Neuronal stem cell (in vitro differentiated cells): ENCODE measurements at regions not wholly inside any gene's neighbourhood (a gene's known extent, or its start where the extent isn't known, plus 50 kb on each side); places are given as distances from the start of the nearest gene placed in this dataset.

Experiments
- DNase-seq: peaks from one replicate; pipeline ENCODE4 v3.0.0-alpha.2; 2013; ENCODE audit warnings: low spot score
- H2AFZ ChIP-seq: one replicate; pipeline ENCODE4 v1.6.1; 2013; ENCODE audit warnings: mild to moderate bottlenecking, low read length, inconsistent platforms
- H2AK5ac ChIP-seq: 2 replicates; pipeline ENCODE4 v1.6.1; 2013; ENCODE audit warnings: low read depth, mild to moderate bottlenecking, inconsistent platforms, low read length, moderate library complexity, mixed read lengths
- H2BK120ac ChIP-seq: 2 replicates; pipeline ENCODE4 v1.6.1; 2013; ENCODE audit warnings: low read depth, mild to moderate bottlenecking, inconsistent platforms, low read length, moderate library complexity, mixed read lengths
- H2BK12ac ChIP-seq: one replicate; pipeline ENCODE4 v1.6.1; 2013; ENCODE audit warnings: low read length, inconsistent platforms
- H2BK15ac ChIP-seq: 2 replicates; pipeline ENCODE4 v1.6.1; 2013; ENCODE audit warnings: mild to moderate bottlenecking, low read length, inconsistent platforms, mixed read lengths
- H2BK5ac ChIP-seq: one replicate; pipeline ENCODE4 v1.6.1; 2013; ENCODE audit warnings: inconsistent platforms, mild to moderate bottlenecking, low read length, moderate library complexity
- H3K14ac ChIP-seq: one replicate; pipeline ENCODE4 v1.6.1; 2013; ENCODE audit warnings: low read length, inconsistent platforms
- H3K18ac ChIP-seq: 2 replicates; pipeline ENCODE4 v1.6.1; 2013; ENCODE audit warnings: low read length, inconsistent platforms
- H3K23ac ChIP-seq: 2 replicates; pipeline ENCODE4 v1.6.1; 2013; ENCODE audit warnings: low read depth, mild to moderate bottlenecking, mixed read lengths, low read length, inconsistent platforms; ENCODE audit not compliant: poor library complexity
- H3K27ac ChIP-seq: replicated peaks from 3 replicates; pipeline ENCODE4 v1.5.1; 2013; ENCODE audit warnings: low read length, inconsistent platforms
- H3K27me3 ChIP-seq, 3 experiments: 2 replicates each; pipeline ENCODE4 v1.6.1; 2013; ENCODE audit warnings: low read length in 3 of 3, mild to moderate bottlenecking in 2 of 3, inconsistent platforms in 1 of 3, low read depth in 1 of 3, mixed read lengths in 1 of 3, moderate library complexity in 1 of 3; ENCODE audit not compliant: control insufficient read depth in 3 of 3, insufficient read depth in 3 of 3
- H3K36me3 ChIP-seq, 2 donors: replicated peaks in 1 of 2; 2 replicates each; pipeline ENCODE4 v1.6.1; 2013; ENCODE audit warnings: low read length in 2 of 2; ENCODE audit not compliant: control insufficient read depth in 2 of 2, insufficient read depth in 2 of 2
- H3K4ac ChIP-seq: 2 replicates; pipeline ENCODE4 v1.6.1; 2013; ENCODE audit warnings: inconsistent platforms, mild to moderate bottlenecking, low read length, moderate library complexity
- H3K4me1 ChIP-seq, 2 donors: 1 replicate in 1 of 2; 2 replicates in 1 of 2; pipeline ENCODE4 v1.6.1; 2013; ENCODE audit warnings: low read length in 2 of 2, low read depth in 1 of 2; ENCODE audit not compliant: control insufficient read depth in 2 of 2, insufficient read depth in 1 of 2
- H3K4me2 ChIP-seq: one replicate; pipeline ENCODE4 v1.6.1; 2013; ENCODE audit warnings: mild to moderate bottlenecking, low read length, inconsistent platforms; ENCODE audit not compliant: insufficient read depth, poor library complexity, severe bottlenecking
- H3K4me3 ChIP-seq, 2 donors: 2 replicates each; pipeline ENCODE4 v1.5.1; 2013; ENCODE audit warnings: low read length in 2 of 2, mild to moderate bottlenecking in 2 of 2, inconsistent platforms in 1 of 2, moderate library complexity in 1 of 2
- H3K79me1 ChIP-seq: one replicate; pipeline ENCODE4 v1.6.1; 2013; ENCODE audit warnings: low read depth, mild to moderate bottlenecking, inconsistent platforms, low read length, moderate library complexity
- H3K9ac ChIP-seq: one replicate; pipeline ENCODE4 v1.6.1; 2013; ENCODE audit warnings: mild to moderate bottlenecking, low read depth, low read length, inconsistent platforms; ENCODE audit not compliant: poor library complexity
- H3K9me3 ChIP-seq, 2 donors: replicated peaks in 1 of 2; 2 replicates each; pipeline versions ENCODE3 to v1.6.1; 2013; ENCODE audit warnings: low read length in 2 of 2, mild to moderate bottlenecking in 2 of 2, inconsistent platforms in 1 of 2, low read depth in 1 of 2, mixed read lengths in 1 of 2, moderate library complexity in 1 of 2; ENCODE audit not compliant: control insufficient read depth in 2 of 2, insufficient read depth in 1 of 2
- H4K8ac ChIP-seq: one replicate; pipeline ENCODE4 v1.6.1; 2013; ENCODE audit warnings: low read depth, mild to moderate bottlenecking, inconsistent platforms, low read length, moderate library complexity
- H4K91ac ChIP-seq: one replicate; pipeline ENCODE4 v1.6.1; 2013; ENCODE audit warnings: low read length, low read depth, mild to moderate bottlenecking, inconsistent platforms; ENCODE audit not compliant: poor library complexity
- WGBS, 2 donors: extraction: QIAGEN DNeasy Blood & Tissue Kit; methylation state at CpG; one replicate each; pipeline ENCODE4 v1.1.7; 2013; ENCODE audit warnings: missing lambda C conversion rate in 2 of 2, mixed read lengths in 1 of 2; ENCODE audit not compliant: insufficient read length in 2 of 2, insufficient replicate concordance in 1 of 2; ENCODE audit errors: extremely low coverage in 2 of 2; 5-methylcytosine and 5-hydroxymethylcytosine counted together

DNA sequence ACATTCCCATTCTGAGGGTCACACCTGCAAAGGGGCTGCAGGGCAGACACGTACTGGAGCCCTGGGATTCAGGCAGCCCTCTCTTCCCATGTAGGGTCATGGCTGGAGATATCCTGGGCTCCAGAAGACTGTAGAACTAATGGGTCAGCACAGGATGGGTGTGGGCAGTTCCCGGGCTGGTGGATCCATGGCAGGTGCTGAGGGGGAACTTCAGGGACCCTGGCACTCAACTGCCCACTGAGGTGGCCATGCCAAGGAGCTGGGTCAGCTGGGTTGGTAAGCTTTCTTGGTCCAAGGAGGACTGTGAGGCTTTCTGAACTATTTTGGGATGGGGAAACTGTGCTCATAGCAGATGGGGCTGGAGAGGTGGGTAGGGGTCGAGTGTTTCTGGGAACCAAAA lies 183.4 kb upstream of the RTL1 start:
- Histone ChIP-seq H2BK12ac (no peak overlapping the region), H3K18ac (no peak overlapping the region), H3K79me1 (no peaks in the 10 kb centered on the region), H3K4me1 (no peaks in the 10 kb centered on the region), H3K4me2 (no peak overlapping the region), H3K9ac (no peak overlapping the region), H2AK5ac (no peak overlapping the region), H3K9me3 (peaks cover 0 to 2% of the 10 kb centered on the region in 2 donors), H3K14ac (no peak overlapping the region), H4K91ac (no peak overlapping the region), H3K27ac (no peak overlapping the region), H3K4ac (no peak overlapping the region), H3K4me3 (no peak overlapping the region), H3K23ac (no peak overlapping the region), H4K8ac (no peak overlapping the region), H2BK15ac (peak overlapping the region; percentile 0), H2AFZ (no peak overlapping the region), H3K36me3 (no peaks in the 10 kb centered on the region), H2BK120ac (no peak overlapping the region), H3K27me3 (no peaks in the 10 kb centered on the region), H2BK5ac (no peak overlapping the region)
- WGBS, 2 donors: no CpG with 5 or more reads among the region's 3 CpGs
- DNase-seq: no peak

DNA sequence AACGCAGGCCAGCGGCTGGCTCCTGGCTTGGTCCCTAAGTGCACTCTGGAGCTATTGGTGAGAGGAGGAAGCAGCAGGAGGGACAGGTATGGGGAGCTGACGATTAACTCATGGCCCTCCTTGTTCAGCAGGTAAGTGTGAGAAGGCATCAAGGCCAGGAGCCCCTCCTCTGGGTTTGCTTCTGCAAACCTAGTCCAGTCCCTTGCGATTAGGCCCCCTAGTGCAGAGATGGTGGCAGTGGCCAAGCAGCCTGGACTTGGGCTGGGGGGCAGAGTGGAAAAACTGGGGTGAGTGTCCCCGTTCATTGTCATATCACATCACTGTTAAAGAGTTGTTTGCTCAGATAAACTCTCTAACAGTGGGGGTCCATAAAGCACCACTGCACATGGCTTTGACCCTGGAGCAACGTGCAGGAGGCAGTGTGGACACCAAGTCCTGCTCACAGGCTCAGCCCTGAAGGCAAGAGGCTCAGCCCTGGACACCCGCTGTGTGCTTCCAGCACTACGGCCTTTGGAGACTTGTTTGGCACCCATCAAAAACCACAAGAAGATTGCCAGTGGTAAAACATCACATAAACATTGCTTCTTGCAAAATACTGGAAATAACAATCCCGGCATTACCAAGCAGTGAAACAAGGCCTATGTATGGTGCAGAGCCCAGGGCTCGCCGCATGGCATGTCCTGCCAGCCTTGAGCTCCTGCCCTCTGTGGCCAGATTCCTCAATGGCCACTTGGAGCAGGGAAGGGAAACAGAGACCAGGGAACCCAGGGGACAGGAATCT lies 184.3 kb upstream of the RTL1 start:
- WGBS, 2 donors: no CpG with 5 or more reads among the region's 11 CpGs
- Histone ChIP-seq H3K9me3 (peaks cover 0 to 2% of the 10 kb centered on the region in 2 donors), H4K91ac (no peak overlapping the region), H3K14ac (no peak overlapping the region), H2BK120ac (no peak overlapping the region), H3K79me1 (no peaks in the 10 kb centered on the region), H3K4ac (no peak overlapping the region), H3K36me3 (no peaks in the 10 kb centered on the region), H2BK15ac (no peak overlapping the region), H3K27ac (no peak overlapping the region), H4K8ac (no peak overlapping the region), H2AFZ (no peak overlapping the region), H3K4me3 (no peak overlapping the region), H3K18ac (peak overlapping the region; percentile 11), H3K4me2 (no peak overlapping the region), H3K27me3 (no peaks in the 10 kb centered on the region), H2BK12ac (no peak overlapping the region), H3K9ac (no peak overlapping the region), H2AK5ac (no peak overlapping the region), H2BK5ac (no peak overlapping the region), H3K23ac (no peak overlapping the region), H3K4me1 (no peaks in the 10 kb centered on the region)
- no peak for DNase-seq

DNA sequence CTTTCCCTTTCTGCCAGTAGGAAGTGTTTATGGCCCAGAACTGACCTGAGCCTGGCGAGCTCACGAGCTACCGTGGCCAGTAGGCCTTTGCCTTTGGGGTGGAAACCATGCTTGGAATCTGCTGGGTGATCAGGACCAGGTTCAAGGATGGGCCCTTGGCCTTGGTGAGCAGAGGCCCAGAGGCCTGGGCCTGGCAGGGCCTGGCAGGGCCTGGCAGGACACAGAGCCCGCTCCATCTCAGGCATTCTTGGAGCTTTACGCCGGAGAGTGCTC lies 184.8 kb upstream of the RTL1 start:
- H3K27me3 ChIP-seq: no peaks in the 10 kb centered on the region
- DNase-seq: no peak
- no CpG with 5 or more reads among the region's 6 CpGs for WGBS, 2 donors

DNA sequence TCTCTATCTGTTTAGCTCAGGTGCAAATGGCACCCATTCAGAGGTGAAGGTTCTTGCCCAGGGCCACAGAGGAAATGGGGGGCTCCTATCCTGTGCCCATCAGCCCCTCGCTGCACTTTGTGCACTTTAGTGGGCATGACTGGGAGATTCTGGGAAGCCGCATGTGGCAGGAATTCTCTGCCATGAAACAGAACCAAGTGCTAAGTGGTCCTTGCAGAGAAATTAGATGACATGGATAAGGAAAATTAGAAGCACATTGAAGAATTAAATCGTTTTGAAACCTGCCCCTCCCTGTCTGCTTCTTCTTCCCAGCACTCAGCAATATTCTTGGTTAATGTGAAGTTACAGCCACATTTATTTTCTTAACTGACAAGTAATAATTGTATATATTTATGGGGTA lies 185.2 kb upstream of the RTL1 start:
- WGBS, 2 donors: no CpG with 5 or more reads among the region's 3 CpGs
- Histone ChIP-seq H2AFZ (no peak overlapping the region), H3K27ac (no peak overlapping the region), H2BK12ac (no peak overlapping the region), H3K9me3 (no peaks in the 10 kb centered on the region), H3K27me3 (no peaks in the 10 kb centered on the region), H3K14ac (no peak overlapping the region), H4K91ac (no peak overlapping the region), H3K36me3 (no peaks in the 10 kb centered on the region), H2BK15ac (no peak overlapping the region), H3K4me3 (no peak overlapping the region), H3K79me1 (no peaks in the 10 kb centered on the region), H3K9ac (no peak overlapping the region), H2BK5ac (no peak overlapping the region), H2BK120ac (no peak overlapping the region), H3K18ac (no peak overlapping the region), H3K4ac (no peak overlapping the region), H4K8ac (no peak overlapping the region), H2AK5ac (no peak overlapping the region), H3K23ac (no peak overlapping the region), H3K4me2 (no peak overlapping the region), H3K4me1 (no peaks in the 10 kb centered on the region)
- no peak for DNase-seq

More for the DNA sequence above, 184.8 kb upstream of the RTL1 start:
- no peak overlapping the region for H3K4ac ChIP-seq
- H4K91ac ChIP-seq: no peak overlapping the region
- H3K4me2 ChIP-seq: no peak overlapping the region
- H3K79me1 ChIP-seq: no peaks in the 10 kb centered on the region
- H2BK15ac ChIP-seq: no peak overlapping the region
- H3K23ac ChIP-seq: no peak overlapping the region
- no peaks in the 10 kb centered on the region for H3K4me1 ChIP-seq
- H2BK5ac ChIP-seq: no peak overlapping the region
- no peak overlapping the region for H2BK120ac ChIP-seq
- H3K4me3 ChIP-seq: no peak overlapping the region
- H4K8ac ChIP-seq: no peak overlapping the region
- H2AFZ ChIP-seq: no peak overlapping the region
- H3K36me3 ChIP-seq: no peaks in the 10 kb centered on the region
- H3K27ac ChIP-seq: no peak overlapping the region
- no peak overlapping the region for H3K9ac ChIP-seq
- H3K14ac ChIP-seq: no peak overlapping the region
- no peak overlapping the region for H3K18ac ChIP-seq
- H2AK5ac ChIP-seq: no peak overlapping the region
- no peak overlapping the region for H2BK12ac ChIP-seq
- peaks cover 0 to under 1% of the 10 kb centered on the region in 2 donors for H3K9me3 ChIP-seq
